ENCODE measurements at regions not wholly inside any gene's neighbourhood (a gene's known extent, or its start where the extent isn't known, plus 50 kb on each side); places are given as distances from the start of the nearest gene placed in this dataset.

DNA sequence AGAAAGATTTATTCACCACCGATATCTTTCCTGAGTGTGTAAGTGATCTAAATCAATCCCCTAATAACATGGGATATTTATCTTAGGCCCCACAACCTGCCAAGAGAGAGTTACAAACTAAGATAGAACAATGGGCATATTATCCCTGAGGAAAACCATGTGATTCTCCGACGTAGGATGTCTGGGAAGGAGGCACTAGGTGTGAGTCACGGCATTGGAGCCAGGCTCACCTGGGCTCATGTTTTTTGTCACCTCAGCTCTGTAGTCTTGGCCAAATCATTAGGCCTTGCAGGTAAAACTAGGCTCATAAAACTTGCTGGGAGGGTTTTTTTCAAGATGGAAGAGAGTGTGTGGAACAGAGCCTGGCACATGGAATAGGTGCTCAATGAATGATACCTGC lies 129.7 kb upstream of the PLEKHG7 start:
- H3K27ac Mint-ChIP-seq, result no peak overlapping the region
- H3F3A ChIP-seq (ENCODE audit: low read depth), result no peaks in the 10 kb centered on the region
- peaks cover 14% of the 10 kb centered on the region for H3K4me1 Mint-ChIP-seq
- no peak for DNase-seq (ENCODE audit: low spot score)
- no peaks in the 10 kb centered on the region for H3K27me3 ChIP-seq
- H3K27ac ChIP-seq, result no peak overlapping the region
- no peak overlapping the region for H3K9ac ChIP-seq
- no peak for TF ChIP-seq EZH2 (IDR thresholded peaks at IDR 0.05)
- TF ChIP-seq CTCF (IDR thresholded peaks at IDR 0.05), result no peak
- no peak for TF ChIP-seq EZH2phosphoT487 (IDR thresholded peaks at IDR 0.05)
- no peak overlapping the region for H3K4me3 Mint-ChIP-seq
- H3K4me1 ChIP-seq, result peaks cover 8% of the 10 kb centered on the region
- H3K9me3 Mint-ChIP-seq, result no peaks in the 10 kb centered on the region
- H4K20me1 ChIP-seq (ENCODE audit: low read depth), result no peaks in the 10 kb centered on the region
- H3K79me2 ChIP-seq (ENCODE audit: low read depth), result no peaks in the 10 kb centered on the region
- H3K36me3 ChIP-seq, result no peaks in the 10 kb centered on the region
- no peak overlapping the region for H2AFZ ChIP-seq (replicated peaks)
- H3K36me3 Mint-ChIP-seq, result no peaks in the 10 kb centered on the region
- no peak overlapping the region for H3K4me3 ChIP-seq
- H3K27me3 Mint-ChIP-seq (ENCODE audit: insufficient read depth, low read depth), result peaks cover 4% of the 10 kb centered on the region
- no peak overlapping the region for H3K4me2 ChIP-seq
- no peaks in the 10 kb centered on the region for H3K9me3 ChIP-seq (ENCODE audit: low read depth)

GRCh38 chr12:92571844-92572543 lies 130.8 kb upstream of the PLEKHG7 start:
- H3K9me3 Mint-ChIP-seq, result no peaks in the 10 kb centered on the region
- TF ChIP-seq EZH2phosphoT487 (IDR thresholded peaks at IDR 0.05), result no peak
- TF ChIP-seq EZH2 (IDR thresholded peaks at IDR 0.05), result no peak
- no peak for TF ChIP-seq CTCF (IDR thresholded peaks at IDR 0.05)

GRCh38 chr12:92571169-92571568 lies 131.6 kb upstream of the PLEKHG7 start:
- H3K27me3 ChIP-seq, result no peaks in the 10 kb centered on the region
- no peak for TF ChIP-seq CTCF (IDR thresholded peaks at IDR 0.05)
- TF ChIP-seq EZH2 (IDR thresholded peaks at IDR 0.05), result no peak
- TF ChIP-seq EZH2phosphoT487 (IDR thresholded peaks at IDR 0.05), result no peak
- H3K27me3 Mint-ChIP-seq (ENCODE audit: insufficient read depth, low read depth), result peaks cover 4% of the 10 kb centered on the region

More at GRCh38 chr12:92571844-92572543, 130.8 kb upstream of the PLEKHG7 start:
- no peak overlapping the region for H3K4me3 ChIP-seq
- no peak overlapping the region for H2AFZ ChIP-seq (replicated peaks)
- H3K27ac ChIP-seq, result no peak overlapping the region
- peak overlapping the region; percentile 36 for H3K27ac Mint-ChIP-seq
- H3K36me3 ChIP-seq, result no peaks in the 10 kb centered on the region
- no peaks in the 10 kb centered on the region for H3K27me3 ChIP-seq
- H4K20me1 ChIP-seq (ENCODE audit: low read depth), result no peaks in the 10 kb centered on the region
- H3K4me1 ChIP-seq, result peaks cover 8% of the 10 kb centered on the region
- peaks cover 4% of the 10 kb centered on the region for H3K27me3 Mint-ChIP-seq (ENCODE audit: insufficient read depth, low read depth)
- H3K79me2 ChIP-seq (ENCODE audit: low read depth), result no peaks in the 10 kb centered on the region
- H3K9me3 ChIP-seq (ENCODE audit: low read depth), result no peaks in the 10 kb centered on the region
- H3K4me2 ChIP-seq, result no peak overlapping the region
- peaks cover 14% of the 10 kb centered on the region for H3K4me1 Mint-ChIP-seq
- no peak overlapping the region for H3K9ac ChIP-seq
- H3K36me3 Mint-ChIP-seq, result no peaks in the 10 kb centered on the region
- no peak for DNase-seq (ENCODE audit: low spot score)
- H3F3A ChIP-seq (ENCODE audit: low read depth), result no peaks in the 10 kb centered on the region
- no peak overlapping the region for H3K4me3 Mint-ChIP-seq

More at GRCh38 chr12:92571169-92571568, 131.6 kb upstream of the PLEKHG7 start:
- no peak overlapping the region for H3K4me3 ChIP-seq
- no peaks in the 10 kb centered on the region for H3K36me3 ChIP-seq
- no peak overlapping the region for H3K4me2 ChIP-seq
- H2AFZ ChIP-seq (replicated peaks), result no peak overlapping the region
- H3F3A ChIP-seq (ENCODE audit: low read depth), result no peaks in the 10 kb centered on the region
- no peak overlapping the region for H3K9ac ChIP-seq
- H3K27ac ChIP-seq, result no peak overlapping the region
- H3K9me3 ChIP-seq (ENCODE audit: low read depth), result no peaks in the 10 kb centered on the region
- Mint-ChIP-seq H3K27ac (no peak overlapping the region), H3K4me3 (no peak overlapping the region), H3K9me3 (no peaks in the 10 kb centered on the region), H3K4me1 (peaks cover 14% of the 10 kb centered on the region), H3K36me3 (no peaks in the 10 kb centered on the region)
- DNase-seq (ENCODE audit: low spot score), result no peak
- H3K79me2 ChIP-seq (ENCODE audit: low read depth), result no peaks in the 10 kb centered on the region
- H4K20me1 ChIP-seq (ENCODE audit: low read depth), result no peaks in the 10 kb centered on the region
- peaks cover 8% of the 10 kb centered on the region for H3K4me1 ChIP-seq

All from neural progenitor cell (in vitro differentiated cells).